GM18909 (cell line): ENCODE measurements at regions not wholly inside any gene's neighbourhood (a gene's known extent, or its start where the extent isn't known, plus 50 kb on each side); places are given as distances from the start of the nearest gene placed in this dataset.

Source experiments
- ATAC-seq: cut with Tn5 transposase; IDR thresholded peaks from one replicate; pipeline ENCODE4 v1.9.1; 2021; ENCODE audit warnings: mild to moderate bottlenecking; ENCODE audit not compliant: unreplicated experiment, poor library complexity

DNA sequence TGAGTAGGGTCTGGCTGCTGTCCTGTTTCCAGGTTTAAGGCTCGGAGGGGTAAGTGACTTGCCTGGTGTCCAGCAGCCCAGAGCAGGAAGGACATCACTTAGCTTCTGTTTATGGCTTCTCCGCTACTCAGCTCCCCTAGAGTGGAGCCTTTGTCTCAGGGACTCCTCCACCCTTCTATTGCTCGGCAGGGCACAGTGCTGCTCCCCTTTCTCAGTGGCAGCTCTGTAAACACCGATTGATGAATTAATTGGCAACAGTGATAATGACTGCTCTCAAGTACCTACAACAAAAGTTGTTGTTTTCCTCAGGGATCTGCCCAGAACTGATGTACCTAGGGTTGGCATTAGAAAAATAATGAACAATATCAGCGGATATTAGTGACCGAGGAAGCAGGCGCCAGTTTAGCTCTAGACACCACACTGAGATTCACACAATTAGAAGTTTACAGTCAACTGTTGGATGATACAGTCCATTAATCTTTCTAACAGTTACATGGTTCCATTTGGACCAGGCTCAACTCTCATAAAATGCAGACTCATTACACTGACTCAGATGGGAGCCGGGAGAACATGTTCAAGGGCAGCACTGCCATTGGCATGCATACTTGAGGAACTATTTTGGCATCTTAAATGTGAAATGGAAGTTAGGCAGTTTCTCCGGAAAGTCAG, 265.7 kb downstream of the MTX2 start:
- ATAC-seq = no peak

DNA sequence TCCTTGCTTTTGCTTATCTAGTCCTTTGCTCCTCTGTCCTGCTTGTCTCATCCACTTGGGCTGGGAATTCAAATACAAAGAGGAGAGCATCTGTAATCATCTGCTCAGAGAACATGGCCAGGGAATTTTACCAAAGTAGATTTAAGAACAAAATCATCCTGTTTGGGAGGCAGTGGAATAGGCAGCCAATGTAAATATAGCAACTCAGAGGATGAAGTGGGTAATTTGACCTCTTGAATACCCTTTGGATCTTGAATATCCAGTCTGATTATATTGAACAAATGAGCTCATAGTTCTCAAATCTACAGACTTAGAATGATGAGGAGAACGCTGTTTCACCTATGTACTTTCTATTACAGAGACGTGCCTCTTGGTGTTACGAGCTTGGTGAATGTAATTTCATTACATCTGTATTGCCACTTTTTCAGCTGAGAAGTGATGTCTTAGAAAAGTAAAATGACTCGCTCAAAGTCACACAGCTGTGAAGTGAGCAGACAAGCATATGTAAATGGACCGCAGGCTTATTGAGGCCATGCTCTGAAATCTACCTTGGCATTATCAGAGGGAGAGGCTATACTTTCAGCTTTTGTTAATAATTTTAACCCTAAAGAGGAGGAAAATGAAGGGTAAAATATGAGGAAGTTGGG, 266.3 kb downstream of the MTX2 start:
- no peak for ATAC-seq

DNA sequence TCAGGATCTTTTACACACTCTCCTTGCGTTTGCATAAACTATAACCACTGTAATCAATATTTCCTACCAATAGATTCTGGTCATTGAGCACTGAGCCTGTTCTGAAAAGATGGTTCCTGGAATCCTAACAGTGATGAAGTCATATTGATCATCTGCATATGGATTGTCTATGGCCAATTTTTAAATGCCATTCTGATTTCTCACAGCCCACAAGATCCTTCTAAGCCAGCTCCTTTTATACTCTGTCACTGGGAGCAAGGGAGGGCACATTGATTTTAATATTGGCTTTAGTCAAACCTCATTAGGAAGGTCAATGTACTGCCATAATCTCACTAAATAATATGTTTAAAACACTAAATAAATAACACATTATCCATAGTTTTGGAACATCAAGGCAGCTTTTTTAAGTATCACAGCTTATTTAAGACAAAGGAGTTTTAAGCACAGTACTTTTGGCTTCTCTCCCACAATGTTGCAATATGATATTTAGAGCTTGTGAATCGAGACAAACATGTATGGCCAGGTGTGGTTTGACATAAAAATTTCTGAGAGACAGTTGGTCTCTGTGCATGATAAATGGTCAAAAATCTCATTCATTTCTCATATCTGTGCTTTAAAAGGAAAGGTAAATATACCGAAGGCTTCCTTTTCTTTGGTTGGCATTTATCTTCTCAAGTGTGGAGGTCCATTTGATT, 267.3 kb downstream of the MTX2 start:
- no peak for ATAC-seq

DNA sequence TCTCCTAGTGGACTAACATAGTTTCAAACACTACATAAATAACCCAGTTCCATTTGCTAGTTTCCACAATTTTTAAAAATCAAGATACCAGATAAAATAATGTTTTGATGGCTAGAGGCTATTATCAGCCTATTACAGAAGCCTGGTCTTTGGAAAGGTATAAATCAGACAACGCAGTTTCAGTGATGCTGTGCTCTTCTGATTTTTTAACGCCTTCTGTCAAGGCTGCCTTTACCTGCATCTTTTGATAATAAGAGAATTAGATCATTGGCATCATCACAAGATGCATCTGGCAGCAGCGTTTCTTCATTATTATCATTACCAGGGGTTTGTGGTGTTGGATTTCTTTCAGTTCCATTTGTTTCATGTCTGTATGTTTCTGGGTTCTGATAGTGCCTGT, 268.7 kb downstream of the MTX2 start:
- no peak for ATAC-seq

DNA sequence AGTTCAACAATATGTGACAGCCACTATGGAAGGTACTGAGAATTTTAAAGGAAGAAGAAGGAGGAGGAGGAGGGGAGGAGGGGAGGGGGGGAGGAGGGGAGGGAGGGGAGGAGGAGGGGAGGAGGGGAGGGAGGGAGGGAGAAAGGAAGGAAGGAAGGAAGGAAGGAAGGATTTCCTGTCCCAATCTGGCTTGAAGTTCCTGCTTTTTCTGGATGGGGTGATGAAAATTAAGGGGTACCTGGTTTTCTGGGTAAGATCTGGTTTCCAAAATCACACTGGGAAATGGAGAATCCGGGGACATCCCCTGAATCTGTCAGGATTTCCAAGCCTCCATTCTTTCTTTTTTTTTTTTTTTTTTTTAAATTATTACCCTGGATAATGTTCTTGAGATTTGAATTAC, 271.8 kb downstream of the MTX2 start:
- ATAC-seq = no peak

DNA sequence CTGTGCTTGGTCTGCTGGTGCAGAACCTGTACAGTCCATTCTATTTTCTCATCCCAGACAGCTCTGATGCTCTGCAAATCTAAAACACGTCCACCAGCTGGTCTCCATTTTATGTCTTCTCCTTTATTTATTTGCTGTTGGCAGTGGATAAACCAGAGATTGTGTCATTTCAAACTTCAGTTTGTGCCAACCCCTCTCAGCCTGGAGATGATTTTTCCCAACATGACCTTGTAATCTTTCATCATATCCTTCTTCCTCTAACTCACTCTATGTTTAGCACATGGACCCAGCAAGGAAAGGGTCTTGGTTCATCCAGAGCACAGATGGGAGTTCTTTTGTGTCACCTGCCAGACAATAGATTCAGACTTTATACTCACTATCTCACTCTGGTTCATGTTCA, 273.2 kb downstream of the MTX2 start:
- ATAC-seq = no peak

DNA sequence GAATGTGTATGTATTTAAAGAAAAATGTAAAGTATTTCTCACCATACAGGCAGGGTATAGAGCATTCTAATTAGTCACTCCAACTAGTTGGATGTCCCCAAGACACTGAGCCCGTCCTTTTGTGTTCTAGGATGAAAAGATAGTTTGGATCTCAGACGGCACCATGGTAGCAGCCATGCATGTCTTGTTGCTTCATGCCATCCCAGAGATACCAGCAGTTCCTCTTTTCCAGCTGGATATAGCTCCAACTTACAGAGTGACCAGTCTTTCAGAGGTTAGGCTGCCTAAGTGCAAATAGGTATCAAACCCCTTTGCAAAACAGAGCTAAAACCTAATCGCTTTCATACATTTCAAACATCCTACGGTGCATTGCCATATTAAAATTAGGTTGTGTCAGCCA, 275.3 kb downstream of the MTX2 start:
- no peak for ATAC-seq

DNA sequence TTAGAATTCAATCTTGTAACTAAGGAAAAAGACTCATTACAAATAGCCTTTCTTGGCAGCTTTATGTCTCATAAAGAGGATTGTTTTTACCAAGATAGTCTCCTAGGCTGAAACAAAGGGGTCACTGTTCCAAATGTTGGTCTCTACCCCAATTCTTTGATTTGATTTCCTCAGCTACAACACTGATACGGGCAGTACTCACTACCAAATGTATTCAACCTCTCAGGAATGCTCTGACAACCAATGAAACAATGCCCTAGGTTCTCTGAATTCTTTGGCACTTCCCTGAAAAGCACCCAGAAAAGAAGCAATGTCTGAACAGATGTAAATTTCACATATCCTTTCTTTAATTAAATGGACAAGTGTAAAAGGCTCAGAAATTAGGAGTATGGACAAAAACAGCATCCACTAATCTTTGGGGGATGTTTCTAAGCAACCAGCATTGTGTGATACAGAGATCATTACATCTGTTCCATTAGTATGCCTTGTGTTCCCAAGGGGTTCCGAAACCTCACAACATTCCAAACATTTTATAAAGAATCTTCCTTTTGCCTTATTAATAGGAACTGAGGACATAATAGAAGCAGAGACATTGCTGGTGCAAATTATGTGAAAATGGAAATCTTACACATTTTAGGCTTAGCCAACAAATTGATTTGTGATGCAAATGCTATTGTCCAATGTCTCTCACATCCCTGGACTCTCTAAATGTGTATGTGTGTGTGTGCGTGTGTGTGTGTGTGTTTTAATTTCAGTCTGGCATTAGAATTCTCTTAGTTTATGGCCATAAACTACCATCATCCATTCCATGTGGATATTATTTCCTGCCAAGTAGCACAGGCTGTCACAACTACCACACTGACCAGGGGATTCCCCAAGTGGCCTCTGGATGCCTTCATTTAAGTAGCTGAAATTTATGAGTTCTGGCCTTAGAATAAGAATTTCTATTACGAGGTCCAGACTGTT, 276.0 kb downstream of the MTX2 start:
- ATAC-seq = no peak

DNA sequence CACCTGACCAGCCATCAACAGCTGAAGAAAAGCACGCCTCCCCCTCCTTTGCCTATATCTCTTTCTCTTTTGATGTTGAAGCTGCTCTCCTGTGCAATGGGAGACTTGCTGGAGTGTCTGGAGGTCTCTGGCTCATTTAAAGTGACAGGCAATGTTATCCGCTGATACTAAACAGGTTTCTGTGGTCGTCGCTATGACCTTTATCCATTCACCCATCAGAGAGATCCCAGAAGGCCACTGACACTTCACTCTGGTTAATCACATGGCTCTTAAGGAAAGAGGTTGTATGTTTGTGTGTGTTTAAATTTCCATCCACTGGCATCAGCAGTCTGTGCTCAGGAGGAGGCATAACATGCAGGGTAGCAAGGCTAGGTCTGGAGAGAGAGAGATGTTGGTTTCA, 277.3 kb downstream of the MTX2 start:
- ATAC-seq = no peak

DNA sequence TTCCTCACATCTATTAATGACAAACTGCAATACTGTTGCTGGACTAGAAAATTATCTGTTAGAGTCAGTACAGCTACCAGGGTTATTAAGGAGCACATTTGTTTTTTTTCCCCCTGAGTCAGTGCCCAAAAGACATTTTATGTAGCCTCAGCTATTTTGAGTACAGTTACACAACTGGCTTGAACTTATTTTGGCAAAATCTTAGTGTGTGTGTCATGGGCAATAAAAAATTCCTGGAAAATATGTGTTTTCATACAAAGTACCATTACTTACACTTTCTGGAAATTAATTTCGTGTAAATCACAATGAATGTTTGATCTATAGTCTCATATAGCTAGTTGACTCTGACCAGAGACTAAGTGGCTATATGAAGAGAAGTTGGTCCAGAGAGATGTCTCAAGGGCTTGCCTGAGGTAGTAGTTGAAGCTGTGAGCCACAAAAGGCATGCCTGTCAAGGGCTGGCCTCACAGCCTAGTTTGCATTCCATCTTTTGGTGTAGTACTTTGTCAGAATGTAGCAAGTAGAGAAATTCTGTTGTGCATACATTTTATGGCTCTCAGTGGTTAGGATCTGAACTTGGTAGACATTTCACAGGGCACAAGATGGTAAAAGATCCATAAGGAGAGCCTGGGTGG, 283.4 kb downstream of the MTX2 start:
- ATAC-seq = no peak

DNA sequence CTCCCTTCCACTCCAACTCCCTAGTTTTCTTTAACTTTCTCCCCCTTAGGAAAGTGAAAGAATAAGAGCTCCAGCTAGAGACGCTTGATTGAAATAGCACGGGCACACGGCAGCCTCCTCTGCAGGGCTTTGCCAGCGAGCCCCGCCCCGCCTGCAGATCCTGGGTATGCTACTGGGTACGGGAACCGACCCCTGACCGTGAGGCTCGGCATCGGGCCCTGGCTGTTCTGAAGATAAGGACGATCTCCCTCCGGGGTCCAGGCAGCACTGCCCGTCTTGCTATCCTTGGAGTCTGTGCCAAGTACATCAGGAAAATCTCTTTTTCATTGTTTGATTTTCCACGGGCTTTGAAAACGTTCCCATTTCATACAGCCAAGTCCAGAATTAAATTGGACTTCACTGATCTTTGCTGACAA, 284.5 kb downstream of the MTX2 start:
- ATAC-seq = no peak

DNA sequence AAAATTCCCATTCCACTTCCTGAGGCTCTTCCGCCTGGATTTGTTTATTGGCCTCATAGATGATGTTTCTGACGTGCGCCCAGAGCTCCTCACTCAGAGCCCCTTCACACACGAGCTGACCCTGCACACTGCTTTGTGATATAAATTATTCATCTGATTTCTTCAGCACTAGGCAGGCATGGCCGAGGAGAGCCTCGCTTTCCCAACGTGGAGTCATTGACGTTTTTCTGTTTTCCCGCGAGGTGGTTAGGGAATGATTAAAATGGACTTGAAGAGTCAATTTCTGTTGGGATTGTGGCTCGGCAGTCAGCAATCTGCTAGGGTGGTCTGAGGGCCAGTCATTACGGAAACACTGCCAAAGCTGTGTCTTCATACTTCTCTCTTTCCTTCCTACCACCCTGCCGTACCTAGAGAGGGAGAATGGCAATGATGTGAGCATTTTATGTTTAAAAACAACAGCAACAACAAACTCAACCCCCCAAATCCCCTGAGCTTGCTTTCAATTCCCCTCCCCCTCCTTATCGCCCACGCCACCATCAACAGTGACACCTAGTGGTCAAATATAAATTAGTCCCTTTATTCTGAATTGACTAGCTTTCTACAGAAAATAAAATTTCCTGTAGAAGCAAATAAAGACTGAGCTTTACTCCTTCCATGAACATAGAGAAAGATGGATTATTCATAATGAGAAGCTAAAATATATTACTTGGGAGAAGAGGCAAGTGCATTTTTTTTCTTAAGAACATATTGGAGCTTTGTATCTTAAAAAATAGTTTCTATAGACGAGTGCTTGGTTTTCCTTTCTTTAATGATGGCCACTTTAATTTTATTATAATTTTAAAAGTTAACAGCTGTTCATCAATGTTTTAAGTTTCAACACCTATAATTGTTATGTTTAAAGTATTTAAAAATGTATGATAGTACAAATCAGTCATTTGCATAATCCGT, 285.1 kb downstream of the MTX2 start:
- peak; percentile 53 for ATAC-seq

DNA sequence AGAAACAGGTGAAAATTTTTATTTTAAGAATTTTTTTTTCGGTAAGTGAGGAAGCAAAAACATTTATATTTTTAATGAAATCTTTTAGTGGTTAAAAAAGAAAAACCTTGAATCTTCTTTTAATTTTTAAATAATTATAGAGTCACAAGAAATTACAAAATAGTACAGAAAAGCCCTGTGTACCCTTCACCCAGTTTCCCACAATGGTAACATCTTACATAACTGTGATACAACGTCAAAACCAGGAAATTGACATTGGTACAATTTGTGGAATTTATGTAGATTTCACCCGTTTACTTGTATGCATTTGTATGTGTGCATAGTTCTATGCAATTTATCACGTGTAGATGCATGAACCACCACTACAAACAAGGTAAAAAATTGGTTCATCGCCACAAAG, 285.9 kb downstream of the MTX2 start:
- ATAC-seq = no peak

DNA sequence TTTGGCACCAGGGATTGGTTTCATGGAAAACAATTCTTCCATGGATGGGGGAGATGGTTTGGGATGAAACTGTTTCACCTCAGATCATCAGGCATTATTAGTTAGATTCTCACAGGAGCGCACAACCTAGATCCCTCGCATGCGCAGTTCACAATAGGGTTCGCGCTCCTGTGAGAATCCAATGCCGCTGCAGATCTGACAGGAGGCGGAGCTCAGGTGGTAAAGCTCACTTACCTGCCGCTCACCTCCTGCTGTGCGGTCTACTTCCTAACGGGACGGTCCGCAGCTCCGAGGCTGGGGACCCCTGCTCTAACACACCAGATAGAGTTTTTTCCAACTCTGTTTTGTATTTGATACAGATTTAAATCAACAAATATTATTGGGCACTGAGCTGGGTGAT, 286.5 kb downstream of the MTX2 start:
- no peak for ATAC-seq

DNA sequence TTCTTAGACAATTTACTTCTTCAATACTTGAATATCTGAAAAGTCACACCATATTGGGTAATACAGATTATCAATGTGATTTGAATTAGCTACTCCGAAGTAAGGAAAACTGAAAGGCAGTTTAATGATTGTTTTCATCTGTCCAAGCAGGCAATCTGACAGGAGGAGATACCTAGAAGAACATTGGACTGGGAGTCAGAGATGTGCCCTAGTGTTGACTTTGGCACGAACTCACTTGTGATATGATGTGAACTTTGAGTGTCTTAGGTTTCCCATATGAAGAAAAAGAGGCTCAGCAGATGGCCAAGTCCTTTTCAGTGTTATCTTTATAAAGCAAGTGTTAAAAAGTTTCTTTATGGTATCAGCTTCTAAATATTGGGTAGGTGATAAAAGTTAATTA, 287.1 kb downstream of the MTX2 start:
- ATAC-seq = no peak

DNA sequence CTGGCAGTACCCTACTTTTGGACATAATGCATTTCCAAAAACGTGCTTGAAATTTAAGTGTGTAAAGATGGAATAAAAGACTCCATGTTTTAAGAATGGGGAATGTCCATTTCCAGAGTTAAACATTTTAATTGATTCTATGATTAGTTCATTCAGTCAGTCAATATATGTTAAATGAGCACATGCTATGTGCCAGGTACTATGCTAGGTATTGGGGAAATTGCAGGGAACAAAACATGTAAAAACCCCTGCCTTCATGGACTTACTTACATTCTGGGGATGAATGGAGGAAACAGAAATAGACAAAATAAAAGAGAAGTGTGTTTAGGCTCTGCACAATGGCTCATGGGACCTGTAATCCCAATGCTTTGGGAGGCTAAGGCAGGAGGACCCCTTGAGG, 288.6 kb downstream of the MTX2 start:
- ATAC-seq = no peak

DNA sequence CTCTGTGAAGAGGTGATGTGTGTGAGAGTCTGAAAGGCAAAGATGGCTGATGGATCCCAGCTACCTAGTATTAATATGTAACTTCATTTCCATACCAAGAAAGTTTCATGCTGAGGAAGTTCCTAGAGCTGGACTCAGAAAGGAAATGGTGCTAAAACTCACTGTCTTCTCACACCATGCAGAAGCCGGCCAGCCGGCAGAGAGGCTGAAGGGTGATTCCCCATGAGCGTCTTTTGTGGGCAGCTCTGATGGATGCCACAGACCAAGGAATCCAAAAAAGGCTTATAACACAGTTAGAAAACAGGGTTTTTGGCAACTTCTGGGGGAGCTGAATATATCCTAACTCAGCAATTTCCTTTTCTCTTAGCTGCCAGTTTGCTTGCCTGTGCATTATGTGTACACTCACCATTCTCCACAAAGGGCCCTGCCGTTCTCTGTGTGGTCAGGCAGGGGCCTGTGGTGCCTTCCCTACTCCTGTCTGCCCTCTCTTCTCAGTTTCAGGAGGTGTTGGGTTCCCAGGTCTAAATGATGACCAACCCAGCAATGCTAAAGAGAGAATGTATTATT, 289.4 kb downstream of the MTX2 start:
- ATAC-seq = no peak

DNA sequence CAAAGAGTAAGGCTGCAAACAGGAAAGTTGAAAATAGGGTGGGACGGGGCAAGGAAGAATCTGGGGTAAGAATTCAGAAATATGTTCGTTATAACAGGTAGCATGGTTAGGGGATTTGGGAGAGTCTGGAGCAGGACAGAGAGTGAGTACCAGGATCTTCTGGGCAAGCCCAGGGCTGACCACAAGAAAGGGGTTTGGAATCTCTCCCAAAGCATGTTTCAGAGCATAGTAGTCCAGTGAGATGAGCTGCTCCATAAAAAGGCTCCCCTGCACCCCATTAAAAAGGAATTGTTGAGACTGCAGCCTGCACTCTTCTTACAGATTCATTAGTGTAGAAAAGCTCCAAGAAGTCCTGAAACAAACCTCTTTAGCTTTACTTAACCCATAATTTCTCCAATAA, 291.1 kb downstream of the MTX2 start:
- ATAC-seq = no peak

DNA sequence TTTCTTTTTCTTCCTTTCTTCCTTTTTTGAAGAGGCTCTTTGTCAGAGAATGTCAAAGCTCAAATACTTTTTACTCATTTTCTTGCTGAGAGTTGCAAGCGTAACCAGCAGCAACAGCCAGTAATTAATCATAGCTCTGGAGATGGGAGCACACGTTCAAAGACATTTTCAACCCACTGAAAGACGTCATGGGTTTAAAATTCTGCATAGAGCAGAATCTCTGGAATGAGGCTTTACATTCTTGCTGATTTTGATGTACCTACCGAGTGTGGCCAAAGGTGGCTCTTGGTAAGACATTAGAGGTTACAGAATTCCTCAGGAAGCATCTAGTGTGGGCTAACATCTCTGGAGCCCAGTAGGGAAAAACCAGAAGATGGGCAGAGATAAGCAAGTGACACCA, 292.5 kb downstream of the MTX2 start:
- no peak for ATAC-seq
